GM12891 (cell line): ENCODE measurements at regions not wholly inside any gene's neighbourhood (a gene's known extent, or its start where the extent isn't known, plus 50 kb on each side); places are given as distances from the start of the nearest gene placed in this dataset.

Experiments used
- PAX5 ChIP-seq: IDR thresholded peaks from 2 replicates; pipeline ENCODE4 v1.6.1; 2011; ENCODE audit warnings: low read length, moderate library complexity, mild to moderate bottlenecking; ENCODE audit not compliant: insufficient read depth, severe bottlenecking
- POLR2AphosphoS5 ChIP-seq: IDR thresholded peaks from 2 replicates; pipeline ENCODE4 v1.6.1; 2011; ENCODE audit warnings: low read depth, low read length, control low read depth

DNA sequence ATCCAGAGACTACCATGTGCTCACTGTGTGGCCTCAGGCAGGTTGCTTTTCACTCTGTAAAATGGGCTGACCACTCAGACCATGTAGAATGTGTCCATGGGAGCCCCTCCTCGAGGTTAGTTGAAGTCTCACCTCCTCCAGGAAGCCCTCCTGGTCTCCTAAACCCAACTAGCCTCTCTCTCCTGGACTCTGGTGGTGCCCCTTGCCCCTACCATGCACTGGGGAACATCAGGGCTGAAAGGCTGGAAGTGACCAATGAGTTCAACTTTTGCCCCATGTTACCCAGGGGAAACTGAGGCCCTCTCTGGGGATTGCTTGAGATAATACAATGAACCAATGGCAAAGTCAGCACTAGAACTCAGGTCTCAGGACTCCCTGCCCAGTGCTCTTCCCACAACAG is 69.2 kb upstream of the SLC6A6 start:
- TF ChIP-seq PAX5 (no peak), POLR2AphosphoS5 (no peak)
